Astrocyte of the spinal cord (primary cell): ENCODE measurements at regions not wholly inside any gene's neighbourhood (a gene's known extent, or its start where the extent isn't known, plus 50 kb on each side); places are given as distances from the start of the nearest gene placed in this dataset.
"Not testable (repeated sequence)": the region's sequence is repeated elsewhere in the genome, so short reads cannot be mapped to it uniquely, and the experiment has no call there.

Experiments
- DNase-seq: peaks from one replicate; pipeline ENCODE4 v3.0.0; 2011; ENCODE audit warnings: low read depth, low spot score
- H3K4me3 ChIP-seq: 2 replicates; pipeline ENCODE4 v1.5.1; 2011; ENCODE audit warnings: low read depth, mild to moderate bottlenecking, low read length, moderate library complexity
- in situ Hi-C: cut with HindIII; loops from 2 replicates; pipeline ENCODE4 v1.10.0; 2017; ENCODE audit warnings: low sequenced_read_pairs
- TF ChIP-seq, protein P1 (sequence below): IDR thresholded peaks from 2 replicates; pipeline ENCODE4 v1.5.1; 2012; ENCODE audit warnings: low read depth, mild to moderate bottlenecking, low read length, inconsistent platforms

DNA sequence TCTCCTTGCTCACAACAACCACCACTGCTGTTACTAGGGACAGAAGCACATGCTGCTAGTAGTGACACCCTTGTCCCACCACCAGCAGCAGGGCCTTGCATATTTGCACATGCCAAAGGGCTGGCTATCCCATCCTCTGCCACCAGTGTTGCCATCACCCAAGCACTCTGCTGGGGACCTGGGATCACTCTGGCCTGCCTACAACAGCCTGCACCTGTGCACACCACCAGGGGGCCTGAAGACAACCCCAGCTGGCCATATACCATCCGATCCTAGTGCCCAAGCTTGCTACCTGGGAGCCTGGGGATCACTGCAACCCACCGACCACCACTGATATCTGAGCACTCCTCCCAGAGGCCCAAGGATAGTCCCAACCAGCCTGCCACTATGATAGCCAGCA lies 99.9 kb upstream of the FANCL start:
- TF ChIP-seq, protein P1, sequence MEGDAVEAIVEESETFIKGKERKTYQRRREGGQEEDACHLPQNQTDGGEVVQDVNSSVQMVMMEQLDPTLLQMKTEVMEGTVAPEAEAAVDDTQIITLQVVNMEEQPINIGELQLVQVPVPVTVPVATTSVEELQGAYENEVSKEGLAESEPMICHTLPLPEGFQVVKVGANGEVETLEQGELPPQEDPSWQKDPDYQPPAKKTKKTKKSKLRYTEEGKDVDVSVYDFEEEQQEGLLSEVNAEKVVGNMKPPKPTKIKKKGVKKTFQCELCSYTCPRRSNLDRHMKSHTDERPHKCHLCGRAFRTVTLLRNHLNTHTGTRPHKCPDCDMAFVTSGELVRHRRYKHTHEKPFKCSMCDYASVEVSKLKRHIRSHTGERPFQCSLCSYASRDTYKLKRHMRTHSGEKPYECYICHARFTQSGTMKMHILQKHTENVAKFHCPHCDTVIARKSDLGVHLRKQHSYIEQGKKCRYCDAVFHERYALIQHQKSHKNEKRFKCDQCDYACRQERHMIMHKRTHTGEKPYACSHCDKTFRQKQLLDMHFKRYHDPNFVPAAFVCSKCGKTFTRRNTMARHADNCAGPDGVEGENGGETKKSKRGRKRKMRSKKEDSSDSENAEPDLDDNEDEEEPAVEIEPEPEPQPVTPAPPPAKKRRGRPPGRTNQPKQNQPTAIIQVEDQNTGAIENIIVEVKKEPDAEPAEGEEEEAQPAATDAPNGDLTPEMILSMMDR: no peak
- no peak overlapping the region for H3K4me3 ChIP-seq
- in situ Hi-C loops: no loop called here
- DNase-seq: no peak

GRCh38 chr2:58339548-58340243 lies 98.6 kb upstream of the FANCL start:
- H3K4me3 ChIP-seq: no peak overlapping the region
- DNase-seq: no peak
- in situ Hi-C loops: no loop called here
- TF ChIP-seq, protein P1: no peak

- in situ Hi-C loops: no loop called here
- no peak overlapping the region for H3K4me3 ChIP-seq
- TF ChIP-seq, protein P1: no peak
- DNase-seq: no peak
Measured at GRCh38 chr2:58336416-58336815, 95.3 kb upstream of the FANCL start.

DNA sequence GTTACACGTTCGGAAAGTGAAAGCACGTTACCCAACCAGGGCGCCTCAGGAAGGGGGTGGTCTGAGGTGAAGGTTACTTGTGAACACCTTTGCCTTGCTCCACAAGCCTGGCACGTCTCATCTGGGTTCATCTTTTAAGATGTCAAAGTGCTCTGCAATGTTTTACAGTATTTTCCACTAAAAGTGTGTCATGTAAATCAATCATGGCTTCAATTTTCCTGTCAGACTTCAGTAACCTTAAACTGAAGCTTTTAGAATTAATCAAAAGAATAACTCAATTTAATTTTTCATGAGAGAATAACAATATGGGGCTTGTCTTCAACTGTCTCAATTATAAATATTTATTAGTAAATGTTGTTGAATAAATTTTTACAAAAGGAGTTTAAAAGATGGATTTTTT lies 93.3 kb upstream of the FANCL start:
- in situ Hi-C loops: no loop called here
- H3K4me3 ChIP-seq: no peak overlapping the region
- DNase-seq: no peak
- TF ChIP-seq, protein P1: no peak

GRCh38 chr2:58325296-58325895 lies 84.3 kb upstream of the FANCL start:
- DNase-seq, in situ Hi-C loops, H3K4me3 ChIP-seq: not testable (repeated sequence)

DNA sequence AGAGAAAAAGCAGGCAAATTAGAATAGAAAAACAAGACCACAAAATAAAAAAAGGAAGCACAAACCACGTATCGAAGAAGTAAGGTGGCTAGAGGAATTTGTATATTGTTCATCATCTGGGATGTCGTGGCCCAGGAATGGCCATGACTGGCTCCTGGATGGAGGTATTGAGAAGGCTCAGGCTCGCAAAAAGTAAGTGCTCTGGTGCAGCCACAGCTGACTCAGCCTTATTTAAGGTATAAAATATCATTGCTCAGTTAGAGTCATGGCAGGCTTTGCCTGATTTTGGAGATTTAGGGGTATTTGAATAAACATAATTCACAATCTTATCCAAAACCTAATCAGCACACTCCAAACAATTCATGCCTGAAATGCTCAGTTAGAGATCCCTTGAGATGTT lies 78.4 kb upstream of the FANCL start:
- in situ Hi-C loops: no loop called here
- TF ChIP-seq, protein P1: no peak
- DNase-seq: no peak
- H3K4me3 ChIP-seq: no peak overlapping the region

GRCh38 chr2:58318949-58319348 lies 77.8 kb upstream of the FANCL start:
- in situ Hi-C loops, H3K4me3 ChIP-seq, DNase-seq: not testable (repeated sequence)

DNA sequence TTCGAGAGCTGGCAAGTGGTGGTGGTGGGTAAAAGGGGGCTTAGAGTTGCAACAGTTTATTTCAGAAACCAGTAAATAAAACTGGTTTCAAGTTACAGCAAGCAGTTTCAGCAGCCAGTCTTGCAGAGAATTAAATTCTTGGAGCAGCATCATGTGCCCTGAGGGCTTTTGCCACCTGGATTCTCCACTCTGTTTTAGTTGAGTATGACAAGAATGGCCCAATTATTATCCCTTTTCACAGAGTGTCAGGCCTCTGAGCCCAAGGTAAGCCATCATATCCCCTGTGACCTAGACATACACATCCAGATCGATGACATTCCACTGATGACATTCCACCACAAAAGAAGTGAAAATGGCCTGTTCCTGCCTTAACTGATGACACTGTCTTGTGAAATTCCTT lies 72.8 kb upstream of the FANCL start:
- no peak overlapping the region for H3K4me3 ChIP-seq
- no peak for DNase-seq
- in situ Hi-C loops: no loop called here
- TF ChIP-seq, protein P1: no peak
